Fibroblast of lung (primary cell): ENCODE measurements at regions not wholly inside any gene's neighbourhood (a gene's known extent, or its start where the extent isn't known, plus 50 kb on each side); places are given as distances from the start of the nearest gene placed in this dataset.

ENCODE experiments used
- DNase-seq, 2 donors: peaks; one replicate each; pipeline versions ENCODE4 v3.0.0 to v3.0.0-alpha.2; 2010; ENCODE audit warnings: low read depth in 2 of 2
- H2AFZ ChIP-seq: 2 replicates; pipeline ENCODE4 v1.5.1; 2012; ENCODE audit warnings: low read length, control low read depth, inconsistent platforms
- H3K27ac ChIP-seq: 2 replicates; pipeline ENCODE4 v1.5.1; 2011; ENCODE audit warnings: low read length, control low read depth; ENCODE audit not compliant: insufficient read depth
- H3K27me3 ChIP-seq: 2 replicates; pipeline ENCODE4 v1.5.1; 2011; ENCODE audit warnings: mild to moderate bottlenecking, low read length; ENCODE audit not compliant: control insufficient read depth, insufficient read depth
- H3K36me3 ChIP-seq: 2 replicates; pipeline ENCODE4 v1.5.1; 2011; ENCODE audit warnings: low read length; ENCODE audit not compliant: control insufficient read depth, insufficient read depth
- H3K4me1 ChIP-seq: 2 replicates; pipeline ENCODE4 v1.5.1; 2011; ENCODE audit warnings: low read length; ENCODE audit not compliant: control insufficient read depth, insufficient read depth; ENCODE audit errors: extremely low read depth
- H3K4me2 ChIP-seq: 2 replicates; pipeline ENCODE4 v1.5.1; 2011; ENCODE audit warnings: low read length, control low read depth; ENCODE audit not compliant: insufficient read depth; ENCODE audit errors: extremely low read depth
- H3K4me3 ChIP-seq, 4 experiments: fragments of 200-600 bp in 1 of 4; sonication (generic) in 1 of 4; replicated peaks in 1 of 4; 2 replicates each; pipeline ENCODE4 v1.5.1; 2011 to 2016; ENCODE audit warnings: low read length in 4 of 4, low read depth in 3 of 4, mild to moderate bottlenecking in 3 of 4, control low read depth in 2 of 4, inconsistent platforms in 1 of 4, mixed read lengths in 1 of 4; ENCODE audit not compliant: insufficient read depth in 1 of 4; ENCODE audit errors: control extremely low read depth in 1 of 4
- H3K79me2 ChIP-seq: 2 replicates; pipeline ENCODE4 v1.5.1; 2012; ENCODE audit warnings: mild to moderate bottlenecking, low read length, inconsistent platforms; ENCODE audit not compliant: control insufficient read depth, insufficient read depth
- H3K9ac ChIP-seq: 2 replicates; pipeline ENCODE4 v1.5.1; 2011; ENCODE audit warnings: mild to moderate bottlenecking, low read length, control low read depth; ENCODE audit not compliant: insufficient read depth
- H3K9me3 ChIP-seq: 2 replicates; pipeline ENCODE4 v1.5.1; 2012; ENCODE audit warnings: low read depth, low read length; ENCODE audit not compliant: control insufficient read depth, insufficient read depth
- H4K20me1 ChIP-seq: 2 replicates; pipeline ENCODE4 v1.5.1; 2011; ENCODE audit warnings: low read length; ENCODE audit not compliant: control insufficient read depth, insufficient read depth; ENCODE audit errors: extremely low read depth
- CTCF ChIP-seq, 2 donors: IDR thresholded peaks in 1 of 2; conservative IDR thresholded peaks in 1 of 2; 1 replicate in 1 of 2; 2 replicates in 1 of 2; pipeline ENCODE4 v1.5.1; 2011 to 2012; ENCODE audit warnings: low read length in 2 of 2, control low read depth in 1 of 2, inconsistent platforms in 1 of 2, low read depth in 1 of 2, mild to moderate bottlenecking in 1 of 2
- EZH2 ChIP-seq: IDR thresholded peaks from 2 replicates; pipeline ENCODE4 v1.5.1; 2012; ENCODE audit warnings: low read length, control low read depth, mild to moderate bottlenecking; ENCODE audit errors: missing control alignments

- Histone ChIP-seq H3K27me3 (no peaks in the 10 kb centered on the region), H3K4me2 (no peak overlapping the region), H3K9ac (no peak overlapping the region), H3K4me1 (no peaks in the 10 kb centered on the region), H3K4me3 (no peak overlapping the region), H2AFZ (no peak overlapping the region), H3K79me2 (no peaks in the 10 kb centered on the region), H4K20me1 (no peaks in the 10 kb centered on the region), H3K27ac (no peak overlapping the region), H3K36me3 (no peaks in the 10 kb centered on the region), H3K9me3 (no peaks in the 10 kb centered on the region)
- TF ChIP-seq EZH2 (no peak), CTCF (conservative IDR thresholded peaks at IDR 0.05 in 1 of 2, IDR thresholded peaks at IDR 0.05 in 1 of 2; ENCODE audit: low read depth in 1 of 2, low read length in 2 of 2) (no peak)
- DNase-seq: peak in 1 of 2 donors; percentile 24
These were observed 288.4 kb downstream of the KLHL4 start for GRCh38 chrX:87805829-87806490.

GRCh38 chrX:87808576-87809243 is 291.1 kb downstream of the KLHL4 start:
- Histone ChIP-seq H3K9me3 (no peaks in the 10 kb centered on the region), H3K4me3 (no peak overlapping the region), H3K4me1 (no peaks in the 10 kb centered on the region), H3K4me2 (no peak overlapping the region), H3K79me2 (no peaks in the 10 kb centered on the region), H3K27me3 (no peaks in the 10 kb centered on the region), H3K27ac (no peak overlapping the region), H2AFZ (no peak overlapping the region), H3K36me3 (no peaks in the 10 kb centered on the region), H4K20me1 (no peaks in the 10 kb centered on the region), H3K9ac (no peak overlapping the region)
- no peak for TF ChIP-seq EZH2
- no peak for TF ChIP-seq CTCF (conservative IDR thresholded peaks at IDR 0.05 in 1 of 2, IDR thresholded peaks at IDR 0.05 in 1 of 2; ENCODE audit: low read depth in 1 of 2, low read length in 2 of 2)
- no peak for DNase-seq

DNA sequence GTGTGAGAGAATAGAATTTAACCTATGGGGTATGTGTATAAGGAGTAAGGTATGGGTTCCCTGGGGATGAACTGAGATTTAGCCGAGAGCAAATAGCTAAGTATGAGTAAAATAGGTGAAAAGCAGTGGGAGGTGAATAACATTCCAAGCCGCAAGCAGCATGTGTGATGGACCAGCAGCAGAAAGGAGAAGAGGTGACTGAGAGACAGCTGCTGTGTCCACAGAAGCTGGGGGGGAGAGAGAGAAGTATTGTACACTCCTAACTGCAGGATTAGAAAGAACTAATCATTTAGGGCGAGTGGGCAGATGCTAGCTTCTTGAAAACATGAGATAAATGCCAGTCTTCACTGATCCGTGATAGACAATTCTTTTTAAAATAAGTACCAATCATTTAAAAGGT is 296.0 kb downstream of the KLHL4 start:
- no peak overlapping the region for H2AFZ ChIP-seq
- no peak overlapping the region for H3K27ac ChIP-seq
- no peaks in the 10 kb centered on the region for H3K27me3 ChIP-seq
- H3K4me3 ChIP-seq: no peak overlapping the region
- H3K9ac ChIP-seq: no peak overlapping the region
- H3K9me3 ChIP-seq: no peaks in the 10 kb centered on the region
- no peaks in the 10 kb centered on the region for H4K20me1 ChIP-seq
- H3K4me1 ChIP-seq: no peaks in the 10 kb centered on the region
- TF ChIP-seq CTCF (conservative IDR thresholded peaks at IDR 0.05 in 1 of 2, IDR thresholded peaks at IDR 0.05 in 1 of 2; ENCODE audit: low read depth in 1 of 2, low read length in 2 of 2): no peak
- TF ChIP-seq EZH2: no peak
- no peak overlapping the region for H3K4me2 ChIP-seq
- H3K36me3 ChIP-seq: no peaks in the 10 kb centered on the region
- H3K79me2 ChIP-seq: no peaks in the 10 kb centered on the region
- DNase-seq: no peak
